Sigmoid colon (tissue), 4 donors: ENCODE measurements at regions not wholly inside any gene's neighbourhood (a gene's known extent, or its start where the extent isn't known, plus 50 kb on each side); places are given as distances from the start of the nearest gene placed in this dataset.

Experiments
- CTCF ChIP-seq, 4 experiments: fragments of 450-650 bp in 3 of 4; fragments of 200-600 bp in 1 of 4; IDR thresholded peaks; one replicate each; pipeline ENCODE4 v1.5.1; 2016 to 2019; ENCODE audit warnings: antibody characterized with exemption in 4 of 4, mild to moderate bottlenecking in 3 of 4, moderate library complexity in 2 of 4
- POLR2AphosphoS5 ChIP-seq, 4 donors: sonication (generic); formaldehyde crosslinking; IDR thresholded peaks; one replicate each; pipeline ENCODE4 v1.6.1; 2017; ENCODE audit warnings: antibody characterized with exemption in 4 of 4

- TF ChIP-seq CTCF (IDR thresholded peaks at IDR 0.05) (no peak), POLR2AphosphoS5 (IDR thresholded peaks at IDR 0.05) (no peak)
Measured at GRCh38 chr9:116009420-116009819, 144.2 kb upstream of the PAPPA start.
